ENCODE measurements at regions not wholly inside any gene's neighbourhood (a gene's known extent, or its start where the extent isn't known, plus 50 kb on each side); places are given as distances from the start of the nearest gene placed in this dataset.

DNA sequence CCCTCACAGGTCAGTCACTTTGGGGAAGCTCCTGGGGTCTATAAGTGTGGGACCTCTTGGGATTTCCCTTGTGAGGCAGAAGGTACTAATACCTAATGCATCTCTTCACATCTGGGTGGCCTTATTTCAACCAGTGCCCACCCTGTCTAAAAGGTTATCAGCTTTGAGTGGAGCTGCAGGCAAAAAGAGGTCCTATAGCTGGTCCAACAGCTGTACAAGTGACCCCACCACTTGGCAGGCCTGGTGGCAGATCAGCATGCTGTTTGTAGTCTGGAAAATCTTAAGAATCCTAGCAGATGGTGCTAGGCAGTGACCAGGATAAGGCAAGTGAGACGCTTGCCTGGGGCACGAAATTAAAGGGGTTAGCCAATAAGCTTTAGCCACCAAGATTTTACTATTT lies 51.6 kb upstream of the GTSF1L start:
- no peak overlapping the region for H3K4me3 ChIP-seq (ENCODE audit: control insufficient read depth in 1 of 2, extremely low read depth in 1 of 2, low read length in 1 of 2)
- DNase-seq (no peak), ATAC-seq (replicated peaks in 1 of 4) (no peak)
- Mint-ChIP-seq H3K4me1 (peaks cover 12 to 14% (median 14%) of the 10 kb centered on the region in 3 donors), H3K9me3 (peaks cover 4 to 26% (median 8%) of the 10 kb centered on the region in 3 donors), H3K36me3 (no peaks in the 10 kb centered on the region), H3K27ac (no peak overlapping the region), H3K27me3 (peaks cover 8 to 10% of the 10 kb centered on the region in 2 donors), H3K4me3 (no peak overlapping the region)
- H3K4me1 ChIP-seq (ENCODE audit: control insufficient read depth in 1 of 2, extremely low read depth in 1 of 2, insufficient read depth in 2 of 2, low read length in 2 of 2), result peaks cover 0 to 16% of the 10 kb centered on the region in 2 experiments
- H3K27me3 ChIP-seq (replicated peaks in 1 of 2; ENCODE audit: control insufficient read depth in 2 of 2, extremely low read depth in 1 of 2, insufficient read depth in 2 of 2, low read length in 1 of 2), result no peaks in the 10 kb centered on the region
- ChIA-PET CTCF (no interaction called here), POLR2A (no interaction called here)
- 100% methylated on average over 1 of the region's 2 CpGs for WGBS (ENCODE audit: insufficient coverage)
- no peaks in the 10 kb centered on the region for H3K9me3 ChIP-seq
- no peaks in the 10 kb centered on the region for H3K36me3 ChIP-seq (ENCODE audit: control insufficient read depth in 2 of 2, extremely low read depth in 1 of 2, insufficient read depth in 1 of 2, low read length in 1 of 2)
- no peak overlapping the region for H3K27ac ChIP-seq (ENCODE audit: low read length)

DNA sequence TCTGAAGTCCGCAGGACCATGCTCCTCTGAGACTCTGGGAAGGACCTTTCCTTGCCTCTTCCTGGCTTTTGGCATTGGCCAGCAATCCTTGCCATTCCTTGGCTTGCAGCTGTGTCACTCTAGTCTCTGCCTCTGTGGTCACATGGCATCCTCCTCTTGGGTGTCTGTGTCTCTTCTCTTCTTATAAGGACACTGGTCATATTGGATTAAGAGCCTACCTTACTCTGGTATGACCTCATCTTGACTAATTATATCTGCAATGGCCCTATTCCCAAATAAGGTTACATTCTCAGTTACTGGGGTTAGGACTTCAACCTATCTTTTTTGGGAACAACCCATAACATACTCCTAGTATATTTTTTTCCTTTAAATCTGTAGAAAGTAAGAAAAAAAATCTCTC lies 49.9 kb upstream of the GTSF1L start:
- H3K36me3 Mint-ChIP-seq, result no peaks in the 10 kb centered on the region
- POLR2A ChIA-PET, result no interaction called here
- DNase-seq, result no peak
- ATAC-seq (replicated peaks in 1 of 4), result no peak
- H3K4me3 Mint-ChIP-seq, result no peak overlapping the region
- H3K4me1 Mint-ChIP-seq, result peaks cover 1 to 5% (median 3%) of the 10 kb centered on the region in 3 donors
- no peaks in the 10 kb centered on the region for H3K36me3 ChIP-seq (ENCODE audit: control insufficient read depth in 2 of 2, extremely low read depth in 1 of 2, insufficient read depth in 1 of 2, low read length in 1 of 2)
- H3K27me3 Mint-ChIP-seq, result peaks cover 16 to 19% of the 10 kb centered on the region in 2 donors
- no peak overlapping the region for H3K27ac Mint-ChIP-seq
- no peak overlapping the region for H3K4me3 ChIP-seq (ENCODE audit: control insufficient read depth in 1 of 2, extremely low read depth in 1 of 2, low read length in 1 of 2)
- no peak overlapping the region for H3K27ac ChIP-seq (ENCODE audit: low read length)
- peaks cover 0 to 4% of the 10 kb centered on the region in 2 experiments for H3K4me1 ChIP-seq (ENCODE audit: control insufficient read depth in 1 of 2, extremely low read depth in 1 of 2, insufficient read depth in 2 of 2, low read length in 2 of 2)
- 92% methylated on average over 1 of the region's 1 CpG for WGBS (ENCODE audit: insufficient coverage)
- peaks cover 0 to 6% of the 10 kb centered on the region in 2 experiments for H3K27me3 ChIP-seq (replicated peaks in 1 of 2; ENCODE audit: control insufficient read depth in 2 of 2, extremely low read depth in 1 of 2, insufficient read depth in 2 of 2, low read length in 1 of 2)
- CTCF ChIA-PET, result no interaction called here
- H3K9me3 ChIP-seq, result no peaks in the 10 kb centered on the region
- H3K9me3 Mint-ChIP-seq, result peaks cover 4 to 26% (median 8%) of the 10 kb centered on the region in 3 donors
